ENCODE measurements at regions not wholly inside any gene's neighbourhood (a gene's known extent, or its start where the extent isn't known, plus 50 kb on each side); places are given as distances from the start of the nearest gene placed in this dataset.
"Not testable (repeated sequence)": the region's sequence is repeated elsewhere in the genome, so short reads cannot be mapped to it uniquely, and the experiment has no call there.

DNA sequence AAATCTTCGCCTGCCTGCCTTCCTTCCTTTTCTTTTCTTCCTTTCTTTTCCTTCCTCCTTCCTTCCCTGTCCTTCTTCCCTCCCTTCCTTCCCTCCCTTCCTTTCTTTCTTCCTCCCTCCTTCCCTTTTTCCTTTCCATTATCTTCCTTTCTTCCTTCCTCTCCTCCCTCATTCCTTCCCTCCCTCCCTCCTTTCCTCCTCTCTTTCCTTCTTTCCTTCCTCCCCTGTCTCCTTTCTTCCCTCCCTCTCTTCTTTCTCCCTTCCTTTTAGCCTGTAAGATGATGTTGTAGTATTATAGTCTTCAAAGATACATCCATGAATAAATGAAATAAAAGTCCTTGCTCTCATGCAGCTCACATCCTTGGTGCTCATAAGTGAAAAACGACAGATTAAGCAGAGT, 539.3 kb downstream of the RBFOX1 start:
- no peak for DNase-seq (ENCODE audit: low spot score)
- TF ChIP-seq, protein P1, sequence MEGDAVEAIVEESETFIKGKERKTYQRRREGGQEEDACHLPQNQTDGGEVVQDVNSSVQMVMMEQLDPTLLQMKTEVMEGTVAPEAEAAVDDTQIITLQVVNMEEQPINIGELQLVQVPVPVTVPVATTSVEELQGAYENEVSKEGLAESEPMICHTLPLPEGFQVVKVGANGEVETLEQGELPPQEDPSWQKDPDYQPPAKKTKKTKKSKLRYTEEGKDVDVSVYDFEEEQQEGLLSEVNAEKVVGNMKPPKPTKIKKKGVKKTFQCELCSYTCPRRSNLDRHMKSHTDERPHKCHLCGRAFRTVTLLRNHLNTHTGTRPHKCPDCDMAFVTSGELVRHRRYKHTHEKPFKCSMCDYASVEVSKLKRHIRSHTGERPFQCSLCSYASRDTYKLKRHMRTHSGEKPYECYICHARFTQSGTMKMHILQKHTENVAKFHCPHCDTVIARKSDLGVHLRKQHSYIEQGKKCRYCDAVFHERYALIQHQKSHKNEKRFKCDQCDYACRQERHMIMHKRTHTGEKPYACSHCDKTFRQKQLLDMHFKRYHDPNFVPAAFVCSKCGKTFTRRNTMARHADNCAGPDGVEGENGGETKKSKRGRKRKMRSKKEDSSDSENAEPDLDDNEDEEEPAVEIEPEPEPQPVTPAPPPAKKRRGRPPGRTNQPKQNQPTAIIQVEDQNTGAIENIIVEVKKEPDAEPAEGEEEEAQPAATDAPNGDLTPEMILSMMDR (IDR thresholded peaks at IDR 0.05; ENCODE audit: unreplicated experiment): no peak
- H3K27ac Mint-ChIP-seq (ENCODE audit: unreplicated experiment): no peak overlapping the region
- no peaks in the 10 kb centered on the region for H3K36me3 Mint-ChIP-seq (ENCODE audit: low read depth, unreplicated experiment)
- H3K9me3 Mint-ChIP-seq (ENCODE audit: unreplicated experiment): no peaks in the 10 kb centered on the region
- H3K4me3 Mint-ChIP-seq (ENCODE audit: unreplicated experiment): no peak overlapping the region
- H3K4me1 Mint-ChIP-seq (ENCODE audit: unreplicated experiment): no peaks in the 10 kb centered on the region
- H3K27me3 Mint-ChIP-seq (ENCODE audit: unreplicated experiment): no peaks in the 10 kb centered on the region

DNA sequence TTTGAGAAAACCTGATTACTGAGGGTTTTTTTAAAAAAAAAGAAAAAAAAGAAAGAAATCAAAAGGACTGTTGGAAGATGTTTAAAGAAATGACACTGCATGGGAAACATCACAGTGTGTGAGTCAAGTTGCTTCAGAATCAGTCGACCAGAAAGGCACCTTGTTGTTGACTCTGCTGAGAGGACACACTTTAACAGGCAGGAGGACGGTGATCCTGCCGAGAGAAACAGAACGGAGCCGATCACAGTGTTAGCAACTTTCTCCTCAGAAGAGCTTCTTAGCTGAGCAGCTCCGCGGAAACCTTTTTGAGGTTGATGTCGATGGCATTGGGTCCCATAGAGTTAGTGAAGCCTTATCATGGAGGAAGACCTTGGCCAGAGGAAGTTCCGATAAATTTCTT, 538.7 kb downstream of the RBFOX1 start:
- H3K27ac Mint-ChIP-seq (ENCODE audit: unreplicated experiment): no peak overlapping the region

DNA sequence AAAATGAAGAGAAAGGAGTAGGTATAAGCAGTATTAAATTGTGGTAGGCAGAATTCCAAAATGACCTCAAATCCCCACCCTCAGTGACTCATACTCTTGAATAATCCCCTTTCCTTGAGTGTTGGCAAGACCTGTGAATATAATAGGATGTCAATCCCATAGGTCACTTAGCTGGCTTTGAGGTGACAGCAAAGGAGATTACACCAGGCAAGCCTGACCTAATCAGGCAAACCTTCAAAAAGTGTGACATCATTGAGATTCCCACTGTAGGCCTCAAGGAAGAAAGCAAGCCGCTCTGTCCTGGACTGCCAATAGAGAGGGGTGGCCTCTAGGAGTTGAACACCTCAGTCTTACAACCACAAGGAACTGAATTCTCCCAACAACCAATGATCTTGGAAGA, 535.2 kb downstream of the RBFOX1 start:
- TF ChIP-seq, protein P1 (IDR thresholded peaks at IDR 0.05; ENCODE audit: unreplicated experiment): no peak
- Mint-ChIP-seq H3K9me3 (ENCODE audit: unreplicated experiment) (no peaks in the 10 kb centered on the region), H3K4me3 (ENCODE audit: unreplicated experiment) (no peak overlapping the region), H3K27me3 (ENCODE audit: unreplicated experiment) (no peaks in the 10 kb centered on the region), H3K36me3 (ENCODE audit: low read depth, unreplicated experiment) (no peaks in the 10 kb centered on the region), H3K4me1 (ENCODE audit: unreplicated experiment) (no peaks in the 10 kb centered on the region), H3K27ac (ENCODE audit: unreplicated experiment) (no peak overlapping the region)
- DNase-seq (ENCODE audit: low spot score): no peak

More for the DNA sequence above, 538.7 kb downstream of the RBFOX1 start:
- no peaks in the 10 kb centered on the region for H3K27me3 Mint-ChIP-seq (ENCODE audit: unreplicated experiment)
- H3K4me1 Mint-ChIP-seq (ENCODE audit: unreplicated experiment): no peaks in the 10 kb centered on the region
- no peak overlapping the region for H3K4me3 Mint-ChIP-seq (ENCODE audit: unreplicated experiment)
- no peaks in the 10 kb centered on the region for H3K9me3 Mint-ChIP-seq (ENCODE audit: unreplicated experiment)
- TF ChIP-seq, protein P1 (IDR thresholded peaks at IDR 0.05; ENCODE audit: unreplicated experiment): no peak
- no peak for DNase-seq (ENCODE audit: low spot score)
- no peaks in the 10 kb centered on the region for H3K36me3 Mint-ChIP-seq (ENCODE audit: low read depth, unreplicated experiment)

DNA sequence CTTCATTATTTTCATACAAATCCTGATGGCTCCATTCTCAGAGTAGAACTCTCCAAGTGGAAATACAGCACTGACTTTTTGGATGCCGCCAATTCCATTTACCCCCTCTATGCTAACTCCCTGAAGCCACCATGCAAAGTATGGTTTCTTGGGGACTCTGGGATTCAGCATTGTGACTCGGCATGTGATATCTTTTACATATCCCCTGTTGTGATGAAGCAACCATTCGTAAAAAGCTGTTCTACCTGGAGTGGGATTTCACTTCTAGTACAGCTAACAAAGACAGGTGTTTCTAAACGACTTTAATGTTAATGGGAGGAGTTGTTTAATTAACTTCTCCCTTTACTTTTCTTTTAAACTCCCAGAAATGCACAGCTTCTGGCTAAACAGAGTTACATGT, 533.5 kb downstream of the RBFOX1 start:
- Mint-ChIP-seq H3K27me3 (ENCODE audit: unreplicated experiment) (no peaks in the 10 kb centered on the region), H3K36me3 (ENCODE audit: low read depth, unreplicated experiment) (no peaks in the 10 kb centered on the region), H3K4me3 (ENCODE audit: unreplicated experiment) (no peak overlapping the region), H3K9me3 (ENCODE audit: unreplicated experiment) (no peaks in the 10 kb centered on the region), H3K27ac (ENCODE audit: unreplicated experiment) (no peak overlapping the region), H3K4me1 (ENCODE audit: unreplicated experiment) (no peaks in the 10 kb centered on the region)
- TF ChIP-seq, protein P1 (IDR thresholded peaks at IDR 0.05; ENCODE audit: unreplicated experiment): no peak
- no peak for DNase-seq (ENCODE audit: low spot score)

DNA sequence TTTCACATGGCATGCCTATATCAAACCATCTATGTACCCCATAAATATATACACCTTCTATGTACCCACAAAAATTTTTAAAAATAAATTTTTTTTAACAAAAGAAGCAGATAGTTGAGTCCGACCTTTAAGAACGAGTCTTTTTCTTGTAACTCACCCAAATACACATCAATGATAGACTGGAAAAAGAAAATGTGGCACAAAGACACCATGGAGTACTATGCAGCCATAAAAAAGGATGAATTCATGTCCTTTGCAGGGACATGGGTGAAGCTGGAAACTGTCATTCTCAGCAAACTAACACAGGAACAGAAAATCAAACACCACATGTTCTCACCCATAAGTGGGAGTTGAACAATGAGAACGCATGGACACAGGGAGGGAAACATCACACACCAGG, 532.7 kb downstream of the RBFOX1 start:
- not testable (repeated sequence) for H3K4me3 Mint-ChIP-seq (ENCODE audit: unreplicated experiment); DNase-seq (ENCODE audit: low spot score); H3K4me1 Mint-ChIP-seq (ENCODE audit: unreplicated experiment); H3K27ac Mint-ChIP-seq (ENCODE audit: unreplicated experiment); H3K36me3 Mint-ChIP-seq (ENCODE audit: low read depth, unreplicated experiment); H3K27me3 Mint-ChIP-seq (ENCODE audit: unreplicated experiment); H3K9me3 Mint-ChIP-seq (ENCODE audit: unreplicated experiment)

Data from endothelial cell (in vitro differentiated cells).